Neural progenitor cell (in vitro differentiated cells): ENCODE measurements at regions not wholly inside any gene's neighbourhood (a gene's known extent, or its start where the extent isn't known, plus 50 kb on each side); places are given as distances from the start of the nearest gene placed in this dataset.

Experiments
- CTCF ChIP-seq: fragments of 200-600 bp; sonication (generic); IDR thresholded peaks from 2 replicates; pipeline ENCODE4 v1.5.1; 2017; ENCODE audit warnings: antibody characterized with exemption, mild to moderate bottlenecking
- EZH2 ChIP-seq: fragments of 200-600 bp; sonication (generic); IDR thresholded peaks from 2 replicates; pipeline ENCODE4 v1.6.1; 2017; ENCODE audit warnings: antibody characterized with exemption, mild to moderate bottlenecking, moderate library complexity

- TF ChIP-seq CTCF (no peak), EZH2 (no peak)
Observed at GRCh38 chr14:104432611-104433231, 146.8 kb upstream of the C14orf180 start.
